Erythroblast (primary cell): ENCODE measurements at regions not wholly inside any gene's neighbourhood (a gene's known extent, or its start where the extent isn't known, plus 50 kb on each side); places are given as distances from the start of the nearest gene placed in this dataset.
A peak's percentile ranks its signal among the peaks of the same experiment; 100 is the strongest.

Experiments used
- DNase-seq, 2 experiments: peaks; one replicate each; lab custom pipeline; 2025; lab: John Stamatoyannopoulos, UW
- GATA1 ChIP-seq: IDR thresholded peaks from 2 replicates; pipeline ENCODE4 v1.6.1; 2011; ENCODE audit warnings: low read depth, mild to moderate bottlenecking, control low read depth, low read length, moderate library complexity
- POLR2A ChIP-seq: IDR thresholded peaks from 2 replicates; pipeline ENCODE4 v1.6.1; 2011; ENCODE audit warnings: mild to moderate bottlenecking, low read length

DNA sequence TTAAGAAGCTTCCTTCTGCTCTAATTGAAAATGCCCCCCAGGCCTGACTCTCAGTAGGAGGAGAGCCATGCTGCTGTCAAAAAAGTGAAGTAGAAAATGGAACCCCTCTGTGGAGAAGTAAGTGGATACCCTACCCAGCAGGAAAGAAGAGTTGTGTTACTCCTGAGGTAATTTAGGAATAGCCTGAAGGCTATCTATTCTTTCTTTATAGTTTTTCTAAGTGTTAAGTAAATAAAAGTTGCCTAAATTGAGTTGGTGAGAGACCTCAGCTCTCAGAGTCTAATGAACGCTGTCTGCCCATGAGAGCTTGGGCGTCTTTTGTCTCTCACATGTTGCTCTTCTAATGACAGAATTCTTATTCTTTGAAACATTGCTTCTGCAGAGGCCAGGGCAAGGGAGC is 116.2 kb downstream of the NSUN3 start:
- TF ChIP-seq POLR2A (no peak), GATA1 (no peak)

DNA sequence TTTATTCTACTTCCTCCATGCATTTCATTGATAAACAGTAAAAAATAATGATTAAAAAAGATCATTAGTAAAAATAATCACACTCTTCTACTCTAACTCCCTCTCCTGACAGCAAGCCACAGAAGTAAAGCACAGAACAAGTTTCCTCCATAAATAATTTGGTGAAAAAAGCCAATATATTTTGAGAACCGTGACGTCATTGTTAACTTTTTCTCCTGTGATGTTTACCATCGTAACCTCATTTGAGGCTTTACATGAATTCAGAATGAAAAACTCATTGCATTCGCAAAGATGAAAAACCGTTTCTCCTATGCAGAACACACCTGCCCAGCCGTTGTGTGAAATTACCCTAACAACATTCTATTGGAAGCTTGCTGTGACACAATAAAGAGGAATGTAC is 120.7 kb downstream of the NSUN3 start:
- TF ChIP-seq POLR2A: no peak
- no peak for TF ChIP-seq GATA1
- DNase-seq: no peak

More for the DNA sequence above, 116.2 kb downstream of the NSUN3 start:
- DNase-seq: no peak

DNA sequence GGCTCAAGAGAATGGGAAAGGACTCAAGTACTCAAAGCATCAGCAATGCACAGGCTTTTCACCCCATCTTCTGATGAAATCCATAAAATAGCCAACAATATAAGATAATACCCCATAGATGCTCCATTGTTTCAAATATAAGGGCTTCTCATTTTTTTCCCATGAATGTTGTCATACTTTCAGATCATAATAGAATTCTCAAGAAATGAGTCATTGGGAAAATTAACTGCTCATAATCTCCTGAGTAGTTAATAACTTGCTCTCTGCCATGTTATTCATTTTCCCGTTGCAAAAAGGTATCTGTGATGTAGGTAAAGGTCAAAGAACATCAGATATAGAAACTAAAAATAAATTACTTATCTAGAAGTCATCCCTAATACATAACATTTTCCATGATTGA is 121.9 kb downstream of the NSUN3 start:
- no peak for DNase-seq
- TF ChIP-seq GATA1 (no peak), POLR2A (no peak)

DNA sequence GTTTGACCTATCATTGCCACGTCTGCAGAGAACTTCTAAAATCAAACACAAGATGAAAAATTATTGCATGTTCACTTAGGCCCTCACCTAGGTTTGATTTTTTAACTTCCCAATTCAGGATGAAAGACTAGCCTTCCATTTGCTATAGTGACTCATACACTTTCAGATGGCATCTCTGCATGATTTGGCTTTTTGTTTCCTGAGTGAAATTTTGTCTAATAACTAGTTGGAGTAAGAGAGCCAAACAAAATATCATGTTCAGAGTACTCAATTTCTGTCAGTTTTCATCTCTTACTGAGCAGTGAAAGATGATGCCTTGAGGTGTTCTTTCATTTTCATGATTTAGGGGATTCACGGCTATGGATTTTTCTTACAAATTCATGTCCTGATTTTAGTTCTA is 122.9 kb downstream of the NSUN3 start:
- TF ChIP-seq POLR2A (no peak), GATA1 (no peak)
- no peak for DNase-seq

DNA sequence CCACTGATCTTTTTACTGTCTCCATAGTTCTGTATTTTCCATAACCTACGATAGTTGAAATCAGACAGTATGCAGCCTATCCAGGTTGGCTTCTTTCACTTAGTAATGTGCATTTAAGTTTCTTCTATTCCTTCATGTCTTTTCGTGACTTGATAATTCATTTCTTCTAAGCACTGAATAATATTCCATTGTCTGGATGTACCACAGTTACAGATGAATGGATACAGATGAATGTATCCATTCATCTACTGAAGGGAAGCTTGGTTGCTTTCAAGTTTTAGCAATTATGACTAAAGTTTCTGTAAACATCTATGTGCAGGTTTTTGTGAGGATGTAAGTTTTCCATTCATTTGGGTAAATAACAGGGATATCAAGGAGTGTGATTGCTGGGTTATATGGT is 124.8 kb downstream of the NSUN3 start:
- TF ChIP-seq POLR2A: no peak
- TF ChIP-seq GATA1: no peak
- no peak for DNase-seq

DNA sequence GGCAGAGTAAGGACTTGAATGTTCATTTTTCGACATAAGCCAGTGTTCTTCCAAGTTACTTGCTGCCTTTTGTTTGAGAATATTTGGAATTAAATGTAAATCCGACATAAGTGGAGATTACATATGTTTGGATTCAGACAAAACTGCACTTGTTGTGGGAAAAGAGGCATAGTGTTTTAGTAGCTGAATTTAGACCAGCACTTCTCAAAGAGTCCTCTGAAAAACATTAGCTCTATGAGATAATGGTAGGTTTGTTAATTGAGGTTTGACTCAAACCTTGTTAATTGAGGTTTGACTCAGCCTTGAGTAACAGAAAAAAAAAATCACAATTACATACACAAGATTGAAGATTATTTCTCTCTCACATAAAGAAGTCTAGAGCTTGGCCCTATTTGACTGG is 132.5 kb downstream of the NSUN3 start:
- no peak for TF ChIP-seq GATA1
- no peak for TF ChIP-seq POLR2A
- DNase-seq: no peak

DNA sequence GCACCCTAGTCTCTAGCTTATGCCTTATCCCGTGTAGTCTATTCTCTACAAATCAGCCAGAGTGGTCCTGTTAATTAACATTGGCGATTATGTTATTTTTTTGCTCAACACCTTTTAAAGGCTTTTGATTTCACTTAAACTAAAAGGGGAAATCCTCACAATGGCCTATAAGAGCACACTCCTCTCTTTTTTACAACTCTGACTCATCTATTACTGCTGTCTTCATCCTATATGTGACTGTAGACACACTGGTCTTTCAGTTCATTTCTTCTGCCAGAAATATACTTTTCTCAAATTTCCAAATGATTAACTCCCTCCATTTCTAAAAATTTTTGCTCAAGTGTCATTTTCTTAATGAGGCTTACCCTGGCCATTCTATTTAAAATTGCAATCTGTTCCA is 143.4 kb downstream of the NSUN3 start:
- TF ChIP-seq POLR2A (no peak), GATA1 (no peak)
- DNase-seq: no peak

DNA sequence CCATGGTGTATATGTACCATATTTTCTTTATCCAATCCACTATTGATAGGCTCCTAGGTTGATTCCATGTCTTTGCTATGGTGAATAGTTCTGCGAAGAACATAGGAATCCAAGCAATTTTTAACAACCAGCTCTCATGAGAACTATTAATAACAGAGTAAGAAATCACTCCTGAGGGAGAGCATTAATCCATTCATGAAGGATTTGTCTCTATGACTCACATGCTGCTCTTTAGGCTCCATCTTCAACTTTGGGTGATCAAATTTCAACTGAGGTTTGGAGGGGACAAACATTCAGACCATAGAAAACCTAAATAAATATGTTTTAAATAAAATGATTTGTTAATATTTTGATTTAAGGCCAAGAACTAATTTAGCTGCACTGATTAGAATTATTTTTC is 147.4 kb downstream of the NSUN3 start:
- DNase-seq: no peak
- TF ChIP-seq POLR2A (no peak), GATA1 (no peak)

DNA sequence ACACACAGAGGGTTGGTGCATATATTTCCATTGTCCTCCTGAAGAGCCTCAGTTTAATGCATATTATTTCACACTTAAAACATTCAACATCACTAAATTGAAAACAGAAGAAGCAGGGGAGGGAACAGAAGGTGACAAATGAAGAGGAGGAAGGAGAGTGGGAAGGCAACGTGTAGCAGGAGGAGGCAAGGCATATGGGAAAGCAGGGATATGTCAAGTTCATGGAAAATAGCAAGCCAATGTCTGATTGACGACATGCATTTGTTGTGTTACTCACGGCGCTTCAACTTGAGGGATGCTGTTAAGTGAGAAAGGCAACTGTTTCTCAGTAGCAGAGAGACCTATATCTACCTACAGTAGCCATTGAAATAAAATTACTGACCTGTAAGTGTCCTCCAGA is 154.5 kb downstream of the NSUN3 start:
- no peak for DNase-seq
- TF ChIP-seq GATA1 (no peak), POLR2A (no peak)

DNA sequence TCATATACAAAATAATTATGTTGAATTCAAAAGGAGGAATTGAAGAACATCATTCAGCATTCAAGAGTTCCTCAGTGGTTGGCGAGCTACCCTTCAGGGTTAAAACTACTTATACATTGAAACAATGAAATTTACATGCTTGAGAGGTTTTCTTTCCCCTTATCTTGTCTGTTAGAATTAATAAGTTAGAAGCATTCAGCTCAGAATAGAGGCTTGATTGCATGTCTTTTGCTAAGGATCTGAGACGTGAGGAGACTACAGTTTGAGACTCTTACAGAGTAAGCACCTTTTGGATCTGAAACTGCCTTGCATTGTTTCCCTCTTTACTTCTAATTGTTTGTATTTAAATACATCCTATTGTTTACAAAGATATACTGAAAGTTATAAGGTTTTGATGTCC is 157.6 kb downstream of the NSUN3 start:
- TF ChIP-seq GATA1 (no peak), POLR2A (no peak)

DNA sequence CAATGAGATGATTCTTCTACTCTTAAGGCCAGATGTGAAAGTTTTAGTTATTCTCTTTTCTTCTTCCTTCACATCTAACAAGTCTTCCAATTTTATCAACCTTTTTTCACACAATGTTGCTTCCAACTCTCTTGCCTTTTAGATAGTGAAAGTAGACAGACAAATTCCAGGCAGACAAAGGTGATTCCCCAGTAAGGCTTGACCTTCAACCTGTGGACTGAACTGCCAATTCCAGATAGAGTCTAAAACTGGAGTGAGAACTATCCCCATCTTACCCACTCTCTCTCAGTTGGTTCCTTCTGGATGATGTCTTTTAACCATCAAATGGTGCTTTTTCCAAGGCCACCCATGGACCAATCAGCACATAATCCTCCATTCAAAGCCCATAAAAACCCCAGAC is 159.0 kb downstream of the NSUN3 start:
- no peak for TF ChIP-seq POLR2A
- no peak for TF ChIP-seq GATA1
- DNase-seq: no peak

More for the DNA sequence above, 157.6 kb downstream of the NSUN3 start:
- DNase-seq: no peak

DNA sequence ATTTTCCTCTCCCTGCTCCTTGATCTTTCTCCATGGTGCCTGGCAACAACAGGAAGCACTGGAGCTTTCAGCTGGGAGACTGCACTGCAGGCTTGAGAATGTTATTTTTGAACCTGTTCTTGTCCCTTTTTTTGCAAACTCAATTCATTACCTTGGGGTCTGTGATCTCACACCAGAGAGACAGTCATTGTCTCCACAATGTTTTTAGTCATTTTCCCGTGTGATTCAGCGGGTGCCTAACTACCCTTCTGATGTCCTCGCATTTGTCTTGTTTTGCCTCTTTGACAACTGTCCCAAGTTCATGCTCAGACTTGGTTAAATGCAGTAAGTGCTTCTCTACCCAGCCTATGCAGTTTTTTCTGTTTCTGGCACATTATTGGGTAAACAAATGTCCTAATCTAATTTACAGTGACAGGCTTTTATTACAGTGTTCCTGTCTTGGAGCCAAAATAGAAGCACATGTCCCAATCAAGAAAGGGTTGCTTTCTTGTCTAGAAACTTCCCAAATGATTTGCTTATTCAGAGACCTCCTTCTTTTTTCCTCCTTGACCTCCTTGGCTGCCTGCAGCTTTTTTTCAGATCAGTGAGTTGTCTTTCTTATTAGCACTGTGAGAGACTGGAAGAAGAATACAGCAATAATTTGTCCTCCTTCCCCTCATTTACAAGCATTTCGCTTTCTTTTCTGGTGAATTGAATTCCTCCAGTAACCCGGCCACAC is 162.4 kb downstream of the NSUN3 start:
- TF ChIP-seq GATA1: no peak
- TF ChIP-seq POLR2A: no peak
- no peak for DNase-seq

DNA sequence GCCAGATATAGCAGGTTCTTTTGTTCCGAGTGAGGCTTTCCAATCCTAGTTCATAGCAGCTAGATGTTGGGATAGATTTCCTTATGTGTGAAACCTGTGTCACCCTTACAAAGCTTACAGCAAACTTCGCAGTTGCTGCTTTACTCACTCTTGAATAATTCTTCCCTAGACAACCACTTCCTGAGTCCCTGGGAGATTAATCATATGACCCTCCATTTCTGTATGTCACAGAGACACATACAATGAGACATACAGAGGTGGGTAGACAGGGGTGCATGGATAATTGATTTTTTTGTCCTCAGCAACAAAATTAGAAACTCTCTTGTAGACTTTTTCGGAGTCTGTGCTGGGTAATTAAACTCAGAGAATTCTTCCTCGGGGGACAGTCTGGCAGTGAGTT is 163.2 kb downstream of the NSUN3 start:
- TF ChIP-seq GATA1 (no peak), POLR2A (no peak)

DNA sequence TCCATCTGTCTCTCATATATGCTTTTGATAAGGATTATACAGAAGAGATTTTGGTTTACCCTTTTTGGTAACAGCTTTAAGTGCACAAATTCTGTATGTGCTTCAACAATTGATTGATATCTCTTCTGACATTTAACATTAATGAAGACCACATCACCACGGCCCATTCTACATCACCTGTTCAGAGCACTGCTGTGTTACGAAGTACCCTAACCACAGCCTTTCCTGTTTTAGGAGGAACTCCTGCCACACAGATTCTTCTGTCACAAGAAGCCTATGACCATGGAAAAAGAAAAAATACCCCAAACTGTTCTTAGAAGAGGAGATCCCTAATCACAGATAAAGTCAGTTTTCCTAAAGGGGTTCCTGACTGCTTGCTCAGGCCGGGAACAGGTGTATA is 170.1 kb downstream of the NSUN3 start:
- no peak for DNase-seq
- TF ChIP-seq GATA1 (no peak), POLR2A (no peak)

More for the DNA sequence above, 163.2 kb downstream of the NSUN3 start:
- DNase-seq: no peak

DNA sequence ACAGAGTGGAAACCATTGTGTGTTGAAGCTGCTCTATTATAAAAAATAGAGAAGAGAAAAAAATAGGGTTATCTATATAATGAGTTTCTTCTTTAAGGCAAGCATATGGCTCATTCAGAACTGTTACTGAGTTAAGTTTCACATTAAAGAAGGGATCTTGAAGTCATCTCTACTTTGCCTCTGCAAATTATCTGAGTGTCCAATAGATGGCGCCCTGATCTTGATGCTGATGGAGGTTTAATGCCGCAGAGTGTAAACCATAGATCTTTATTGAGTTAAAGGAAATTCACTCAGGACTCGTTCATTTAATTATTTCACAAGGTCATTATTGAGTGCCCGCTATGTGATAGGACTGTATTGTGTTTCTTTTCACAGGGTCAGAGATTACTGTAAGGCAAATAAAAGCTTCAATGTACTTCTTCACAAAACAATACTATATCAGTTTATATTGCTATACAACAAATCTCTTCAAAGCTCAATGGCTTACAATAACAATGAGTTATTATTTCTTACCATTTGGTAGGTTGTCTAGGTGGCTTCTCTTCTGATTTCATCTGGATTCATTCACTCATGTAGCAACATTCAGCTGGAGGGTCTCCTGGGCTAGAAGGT is 171.4 kb downstream of the NSUN3 start:
- peak; percentile 41 to 60 for DNase-seq
- no peak for TF ChIP-seq POLR2A
- TF ChIP-seq GATA1: no peak
